RWPE1 (cell line): ENCODE measurements at regions not wholly inside any gene's neighbourhood (a gene's known extent, or its start where the extent isn't known, plus 50 kb on each side); places are given as distances from the start of the nearest gene placed in this dataset.

Source experiments
- CTCF ChIA-PET: fragments of 350-600 bp; sonication (Branson Sonifier 250); formaldehyde crosslinking; extraction: SDS; loops from one replicate; lab custom pipeline; 2021; lab: Yijun Ruan, JAX
- POLR2A ChIA-PET: fragments of 400-600 bp; formaldehyde crosslinking; extraction: SDS; loops from one replicate; lab custom pipeline; 2020; ENCODE audit warnings: antibody characterized with exemption; ENCODE audit not compliant: low non-redundant PET; lab: Yijun Ruan, JAX
- DNase-seq: peaks from one replicate; pipeline ENCODE4 v3.0.0; 2012; ENCODE audit warnings: low spot score
- H3K27ac ChIP-seq: fragments of 450-650 bp; 2 replicates; pipeline ENCODE4 v1.5.1; 2017
- CTCF ChIP-seq: fragments of 450-650 bp; conservative IDR thresholded peaks from 2 replicates; pipeline ENCODE4 v1.5.1; 2017; ENCODE audit warnings: low read depth, mild to moderate bottlenecking

GRCh38 chr3:188947401-188948280 lies 224.1 kb upstream of the TPRG1 start:
- CTCF ChIA-PET: interaction anchor here (0.6 to 1.8 kb wide), 8 partner anchors 10 to 1207 kb away, joined by 3 to 7 read pairs (median 4); no protein-coding TSS in a partner anchor
- peak; percentile 29 for TF ChIP-seq CTCF
- DNase-seq: peak; percentile 96
- POLR2A ChIA-PET: interaction anchor here (0.7 kb wide), 1 partner anchor 1317 kb away, joined by 4 read pairs; no protein-coding TSS in a partner anchor
- H3K27ac ChIP-seq: peak overlapping the region; percentile 100

- ChIA-PET POLR2A (interaction anchor here (0.7 kb wide), 1 partner anchor 1318 kb away, joined by 4 read pairs; no protein-coding TSS in a partner anchor), CTCF (interaction anchor here (0.6 to 1.8 kb wide), 5 partner anchors 9 to 1208 kb away, joined by 3 to 7 read pairs (median 3); no protein-coding TSS in a partner anchor)
- H3K27ac ChIP-seq: peak overlapping the region; percentile 100
- peak; percentile 65 for DNase-seq
- no peak for TF ChIP-seq CTCF
Measured at GRCh38 chr3:188948281-188948996, 223.3 kb upstream of the TPRG1 start.

GRCh38 chr3:188948997-188949389 lies 222.8 kb upstream of the TPRG1 start:
- CTCF ChIA-PET: interaction anchor here (0.6 kb wide), 1 partner anchor 121 kb away, joined by 3 read pairs; no protein-coding TSS in a partner anchor

GRCh38 chr3:188949456-188949855 lies 222.3 kb upstream of the TPRG1 start:
- no peak for TF ChIP-seq CTCF
- ChIA-PET POLR2A (no interaction called here), CTCF (no interaction called here)
- DNase-seq: no peak
- H3K27ac ChIP-seq: peak overlapping the region; percentile 100

More at GRCh38 chr3:188948997-188949389, 222.8 kb upstream of the TPRG1 start:
- POLR2A ChIA-PET: no interaction called here
- TF ChIP-seq CTCF: no peak
- peak overlapping the region; percentile 100 for H3K27ac ChIP-seq
- DNase-seq: no peak

GRCh38 chr3:188949996-188950395 lies 221.8 kb upstream of the TPRG1 start:
- no peak for DNase-seq
- no peak for TF ChIP-seq CTCF
- H3K27ac ChIP-seq: peak overlapping the region; percentile 89
- CTCF ChIA-PET: interaction anchor here (1.1 kb wide), 1 partner anchor 1210 kb away, joined by 3 read pairs; no protein-coding TSS in a partner anchor
- POLR2A ChIA-PET: no interaction called here

GRCh38 chr3:188950832-188951489 lies 220.8 kb upstream of the TPRG1 start:
- peak overlapping the region; percentile 89 for H3K27ac ChIP-seq
- no peak for TF ChIP-seq CTCF
- peak; percentile 82 for DNase-seq
- ChIA-PET CTCF (interaction anchor here (1.1 kb wide), 1 partner anchor 1211 kb away, joined by 3 read pairs; no protein-coding TSS in a partner anchor), POLR2A (no interaction called here)
